Glutamatergic neuron (in vitro differentiated cells): ENCODE measurements at regions not wholly inside any gene's neighbourhood (a gene's known extent, or its start where the extent isn't known, plus 50 kb on each side); places are given as distances from the start of the nearest gene placed in this dataset.

ENCODE experiments used
- DNase-seq: peaks from one replicate; pipeline ENCODE4 v3.0.0; 2022
- H3K27ac Mint-ChIP-seq: one replicate; pipeline ENCODE4 v1.8.0; 2020; ENCODE audit warnings: mild to moderate bottlenecking, mixed read lengths, inconsistent platforms; ENCODE audit not compliant: unreplicated experiment
- H3K27me3 Mint-ChIP-seq: one replicate; pipeline ENCODE4 v1.8.0; 2020; ENCODE audit warnings: mild to moderate bottlenecking, moderate library complexity, mixed read lengths, inconsistent platforms; ENCODE audit not compliant: unreplicated experiment
- H3K36me3 Mint-ChIP-seq: one replicate; pipeline ENCODE4 v1.8.0; 2020; ENCODE audit warnings: mild to moderate bottlenecking, mixed read lengths, inconsistent platforms; ENCODE audit not compliant: unreplicated experiment
- H3K4me1 Mint-ChIP-seq: one replicate; pipeline ENCODE4 v1.8.0; 2020; ENCODE audit warnings: mild to moderate bottlenecking, low read depth, mixed read lengths, inconsistent platforms; ENCODE audit not compliant: unreplicated experiment
- H3K4me3 Mint-ChIP-seq: one replicate; pipeline ENCODE4 v1.8.0; 2020; ENCODE audit warnings: mild to moderate bottlenecking, mixed read lengths, inconsistent platforms; ENCODE audit not compliant: unreplicated experiment
- H3K9me3 Mint-ChIP-seq: one replicate; pipeline ENCODE4 v1.8.0; 2020; ENCODE audit warnings: mild to moderate bottlenecking, moderate library complexity, mixed read lengths, inconsistent platforms; ENCODE audit not compliant: unreplicated experiment
- CTCF ChIP-seq: fragments of 200-600 bp; sonication (generic); IDR thresholded peaks from one replicate; pipeline ENCODE4 v1.5.0; 2021; ENCODE audit not compliant: partially characterized antibody, unreplicated experiment

- Mint-ChIP-seq H3K4me1 (peaks cover 18% of the 10 kb centered on the region), H3K4me3 (no peak overlapping the region), H3K36me3 (peaks cover 10% of the 10 kb centered on the region), H3K27me3 (peaks cover 4% of the 10 kb centered on the region), H3K27ac (no peak overlapping the region), H3K9me3 (peaks cover 2% of the 10 kb centered on the region)
- TF ChIP-seq CTCF = no peak
- no peak for DNase-seq
Observed at GRCh38 chr1:53383136-53383870, 55.4 kb upstream of the LRP8 start.

- no peak overlapping the region for H3K27ac Mint-ChIP-seq
- peaks cover 4% of the 10 kb centered on the region for H3K27me3 Mint-ChIP-seq
- no peak overlapping the region for H3K4me3 Mint-ChIP-seq
- no peak for TF ChIP-seq CTCF
- H3K36me3 Mint-ChIP-seq = peaks cover 10% of the 10 kb centered on the region
- DNase-seq = no peak
- peaks cover 2% of the 10 kb centered on the region for H3K9me3 Mint-ChIP-seq
- peaks cover 18% of the 10 kb centered on the region for H3K4me1 Mint-ChIP-seq
Observed at GRCh38 chr1:53384796-53385195, 56.9 kb upstream of the LRP8 start.

GRCh38 chr1:53385276-53386225 lies 57.7 kb upstream of the LRP8 start:
- peaks cover 5% of the 10 kb centered on the region for H3K27me3 Mint-ChIP-seq
- H3K9me3 Mint-ChIP-seq = peaks cover 3% of the 10 kb centered on the region
- TF ChIP-seq CTCF = no peak
- H3K27ac Mint-ChIP-seq = no peak overlapping the region
- H3K4me1 Mint-ChIP-seq = peaks cover 15% of the 10 kb centered on the region
- no peak for DNase-seq
- no peak overlapping the region for H3K4me3 Mint-ChIP-seq
- peaks cover 4% of the 10 kb centered on the region for H3K36me3 Mint-ChIP-seq

GRCh38 chr1:53388963-53389362 lies 61.1 kb upstream of the LRP8 start:
- Mint-ChIP-seq H3K9me3 (peaks cover 3% of the 10 kb centered on the region), H3K4me3 (no peak overlapping the region), H3K4me1 (peaks cover 6% of the 10 kb centered on the region), H3K36me3 (peaks cover 4% of the 10 kb centered on the region), H3K27ac (no peak overlapping the region), H3K27me3 (peaks cover 6% of the 10 kb centered on the region)
- TF ChIP-seq CTCF = no peak
- DNase-seq = no peak

GRCh38 chr1:53390261-53390660 lies 62.4 kb upstream of the LRP8 start:
- Mint-ChIP-seq H3K27ac (peak overlapping the region; percentile 52), H3K36me3 (peaks cover 4% of the 10 kb centered on the region), H3K9me3 (peaks cover 2% of the 10 kb centered on the region), H3K4me1 (peaks cover 6% of the 10 kb centered on the region), H3K27me3 (peaks cover 6% of the 10 kb centered on the region), H3K4me3 (no peak overlapping the region)
- DNase-seq = no peak
- TF ChIP-seq CTCF = no peak
